ENCODE measurements at regions not wholly inside any gene's neighbourhood (a gene's known extent, or its start where the extent isn't known, plus 50 kb on each side); places are given as distances from the start of the nearest gene placed in this dataset.

DNA sequence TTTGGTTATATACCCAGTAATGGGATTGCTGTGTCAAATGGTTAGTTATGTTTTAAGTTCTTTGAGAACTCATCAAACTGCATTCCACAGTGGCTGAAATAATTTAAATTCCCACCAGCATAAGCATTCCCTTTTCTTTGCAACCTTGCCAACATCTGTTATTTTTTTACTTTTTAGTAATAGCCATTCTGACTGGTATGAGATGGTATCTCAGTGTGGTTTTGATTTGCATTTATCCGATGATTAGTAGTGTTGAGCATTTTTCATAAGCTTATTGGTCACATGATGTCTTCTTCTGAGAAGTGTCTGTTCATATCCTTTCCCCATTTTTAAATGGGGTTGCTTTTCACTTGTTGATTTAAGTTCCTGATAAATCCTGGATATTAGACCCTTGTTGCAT lies 435.7 kb upstream of the RIOK2 start:
- Mint-ChIP-seq H3K9me3 (ENCODE audit: low read depth) (peaks cover 6% of the 10 kb centered on the region), H3K4me1 (no peaks in the 10 kb centered on the region), H3K36me3 (ENCODE audit: low read depth) (no peaks in the 10 kb centered on the region), H3K4me3 (no peak overlapping the region), H3K27ac (no peak overlapping the region), H3K27me3 (no peaks in the 10 kb centered on the region)
- ATAC-seq = no peak
- ChIA-PET POLR2A (no interaction called here), CTCF (no interaction called here)
- intact Hi-C loops (cut with DNase I, micrococcal nuclease) = no loop called here
- DNase-seq = no peak

DNA sequence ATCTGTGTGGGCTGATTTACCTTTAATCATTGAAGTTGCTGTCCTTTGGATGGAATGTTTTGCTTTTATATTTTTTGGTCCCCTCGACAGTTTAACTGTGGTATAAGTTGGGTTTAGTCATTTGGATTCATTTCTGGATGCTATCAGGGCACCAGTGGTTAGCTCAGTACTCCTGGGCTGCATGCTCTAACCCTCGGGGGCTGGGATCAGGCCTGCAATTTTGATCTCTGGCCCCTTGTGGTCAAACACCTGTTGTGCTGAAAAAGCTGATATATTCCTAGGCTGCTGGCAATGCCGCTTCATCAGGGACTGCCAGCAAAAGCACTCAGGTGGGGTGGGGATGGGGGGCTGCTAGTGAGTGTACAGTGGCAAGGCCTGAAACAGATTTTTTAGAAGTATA lies 440.4 kb upstream of the RIOK2 start:
- Mint-ChIP-seq H3K27me3 (no peaks in the 10 kb centered on the region), H3K4me1 (no peaks in the 10 kb centered on the region), H3K4me3 (no peak overlapping the region), H3K27ac (no peak overlapping the region), H3K36me3 (ENCODE audit: low read depth) (no peaks in the 10 kb centered on the region), H3K9me3 (ENCODE audit: low read depth) (peaks cover 4% of the 10 kb centered on the region)
- intact Hi-C loops (cut with DNase I, micrococcal nuclease) = no loop called here
- ATAC-seq (no peak), DNase-seq (no peak)
- ChIA-PET CTCF (interaction anchor here (0.5 to 1.2 kb wide), 2 partner anchors 12 to 63 kb away, joined by 3 to 5 read pairs; no protein-coding TSS in a partner anchor), POLR2A (no interaction called here)

DNA sequence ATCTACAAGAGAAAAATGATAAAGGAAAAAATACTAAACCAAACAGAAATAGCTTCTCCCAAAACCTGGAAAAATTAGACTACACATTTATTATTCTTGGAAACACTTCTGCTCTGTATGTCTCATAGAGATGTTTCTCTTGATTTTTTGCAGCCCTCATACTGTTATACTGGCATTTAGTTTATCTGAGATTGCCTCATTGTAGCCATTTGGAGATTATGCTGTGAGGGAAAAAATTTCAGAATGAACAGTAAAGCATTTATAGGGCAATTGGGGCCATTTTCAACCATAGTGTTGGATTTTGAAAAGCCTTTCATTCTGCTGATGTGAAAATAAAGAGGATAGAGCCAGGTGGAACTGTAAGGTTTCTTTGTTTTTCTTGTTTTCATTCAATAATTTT lies 441.8 kb upstream of the RIOK2 start:
- H3K27ac Mint-ChIP-seq = no peak overlapping the region
- CTCF ChIA-PET = no interaction called here
- no peak for ATAC-seq
- POLR2A ChIA-PET = no interaction called here
- H3K4me1 Mint-ChIP-seq = no peaks in the 10 kb centered on the region
- DNase-seq = no peak
- no peak overlapping the region for H3K4me3 Mint-ChIP-seq
- no peaks in the 10 kb centered on the region for H3K36me3 Mint-ChIP-seq (ENCODE audit: low read depth)
- no peaks in the 10 kb centered on the region for H3K27me3 Mint-ChIP-seq
- intact Hi-C loops (cut with DNase I, micrococcal nuclease) = no loop called here
- H3K9me3 Mint-ChIP-seq (ENCODE audit: low read depth) = no peaks in the 10 kb centered on the region

DNA sequence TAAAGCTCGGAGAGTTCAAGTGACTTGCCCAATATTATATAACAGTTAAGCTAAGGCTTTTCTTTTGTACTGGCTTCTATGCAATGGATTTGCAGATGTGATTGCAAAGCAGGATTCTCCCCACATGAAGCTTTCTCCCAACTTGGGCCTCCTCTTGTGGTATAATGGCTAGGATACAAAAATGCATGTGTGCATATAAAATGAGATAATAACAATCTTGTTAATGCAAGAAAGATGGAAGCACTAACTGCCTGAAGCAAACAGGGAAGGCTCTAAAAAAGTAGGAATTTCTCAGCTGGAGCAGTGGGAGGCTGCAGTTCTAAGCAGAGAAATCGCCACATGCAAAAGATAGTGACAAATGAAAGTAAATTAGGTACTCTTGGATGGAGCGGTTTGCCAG lies 444.2 kb upstream of the RIOK2 start:
- intact Hi-C loops (cut with DNase I, micrococcal nuclease) = no loop called here
- ChIA-PET POLR2A (no interaction called here), CTCF (interaction anchor here (1.1 kb wide), 1 partner anchor 24 kb away, joined by 3 read pairs; no protein-coding TSS in a partner anchor)
- H3K9me3 Mint-ChIP-seq (ENCODE audit: low read depth) = no peaks in the 10 kb centered on the region
- no peak overlapping the region for H3K27ac Mint-ChIP-seq
- H3K36me3 Mint-ChIP-seq (ENCODE audit: low read depth) = no peaks in the 10 kb centered on the region
- H3K4me1 Mint-ChIP-seq = no peaks in the 10 kb centered on the region
- no peak overlapping the region for H3K4me3 Mint-ChIP-seq
- ATAC-seq = no peak
- no peak for DNase-seq
- H3K27me3 Mint-ChIP-seq = no peaks in the 10 kb centered on the region

DNA sequence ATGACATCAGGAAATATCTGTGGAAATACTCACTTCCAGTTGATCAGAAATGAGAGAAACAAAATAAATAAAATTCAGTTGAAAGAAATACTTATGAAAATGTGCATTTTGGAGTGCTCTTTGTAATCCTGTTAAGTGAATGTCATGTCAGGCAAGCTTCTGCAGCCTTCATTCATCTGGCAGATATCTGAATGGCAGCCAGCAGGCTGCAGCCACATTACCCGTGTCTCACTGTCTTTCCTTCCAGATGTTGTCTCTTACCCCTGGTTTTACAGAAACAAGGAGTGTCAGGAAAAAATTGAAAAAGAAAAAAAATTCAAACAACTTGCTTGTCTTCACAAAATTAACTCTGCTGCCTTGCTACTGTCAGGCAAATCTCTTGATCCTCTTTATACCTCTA lies 445.0 kb upstream of the RIOK2 start:
- CTCF ChIA-PET = no interaction called here
- Mint-ChIP-seq H3K36me3 (ENCODE audit: low read depth) (no peaks in the 10 kb centered on the region), H3K9me3 (ENCODE audit: low read depth) (no peaks in the 10 kb centered on the region), H3K4me3 (no peak overlapping the region), H3K27me3 (no peaks in the 10 kb centered on the region), H3K4me1 (no peaks in the 10 kb centered on the region), H3K27ac (no peak overlapping the region)
- POLR2A ChIA-PET = no interaction called here
- DNase-seq (no peak), ATAC-seq (no peak)
- intact Hi-C loops (cut with DNase I, micrococcal nuclease) = no loop called here

DNA sequence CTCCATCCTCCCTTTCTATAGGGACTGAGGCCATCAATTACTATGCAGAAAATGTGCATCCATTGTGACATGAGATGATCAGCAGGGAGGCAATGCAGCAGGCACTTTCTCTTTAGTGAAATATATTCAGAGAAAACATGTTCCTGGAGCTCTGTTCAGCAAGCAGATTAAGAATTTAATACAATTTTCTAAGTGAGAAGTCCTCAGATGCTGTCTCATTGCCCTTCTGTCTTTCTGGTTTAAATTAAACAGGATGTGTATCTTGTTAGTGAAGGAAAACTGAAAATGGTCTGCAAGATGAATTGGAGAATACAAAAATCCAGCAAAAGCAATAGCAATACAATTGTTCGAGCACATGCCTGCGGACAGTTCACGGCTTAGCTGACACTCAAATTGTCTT lies 445.8 kb upstream of the RIOK2 start:
- DNase-seq (no peak), ATAC-seq (no peak)
- Mint-ChIP-seq H3K4me1 (no peaks in the 10 kb centered on the region), H3K4me3 (no peak overlapping the region), H3K9me3 (ENCODE audit: low read depth) (no peaks in the 10 kb centered on the region), H3K36me3 (ENCODE audit: low read depth) (no peaks in the 10 kb centered on the region), H3K27me3 (no peaks in the 10 kb centered on the region), H3K27ac (no peak overlapping the region)
- ChIA-PET POLR2A (no interaction called here), CTCF (interaction anchor here (0.6 kb wide), 1 partner anchor 122 kb away, joined by 3 read pairs; no protein-coding TSS in a partner anchor)
- intact Hi-C loops (cut with DNase I, micrococcal nuclease) = no loop called here

DNA sequence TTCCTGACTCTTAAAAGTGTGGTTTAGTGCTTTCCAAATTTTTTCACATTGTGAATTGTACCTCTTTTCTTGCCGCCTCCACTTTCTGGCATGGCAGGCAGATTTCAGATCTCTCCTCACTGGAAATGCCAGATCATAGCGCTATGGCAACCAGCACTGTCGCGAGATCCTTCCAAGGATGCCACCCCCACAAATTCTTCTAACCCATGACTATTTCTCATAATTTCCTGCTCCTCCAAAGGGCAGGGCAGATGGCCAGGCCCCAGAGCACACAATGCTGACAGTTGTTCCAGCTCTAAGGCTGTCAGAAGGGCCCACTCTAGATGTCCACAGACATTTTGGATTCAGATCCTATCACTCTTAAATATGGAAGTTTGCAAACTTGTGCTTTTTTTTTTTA lies 446.2 kb upstream of the RIOK2 start:
- POLR2A ChIA-PET = no interaction called here
- no peak for DNase-seq
- Mint-ChIP-seq H3K4me3 (no peak overlapping the region), H3K9me3 (ENCODE audit: low read depth) (no peaks in the 10 kb centered on the region), H3K27me3 (no peaks in the 10 kb centered on the region), H3K27ac (no peak overlapping the region), H3K36me3 (ENCODE audit: low read depth) (no peaks in the 10 kb centered on the region), H3K4me1 (no peaks in the 10 kb centered on the region)
- intact Hi-C loops (cut with DNase I, micrococcal nuclease) = no loop called here
- CTCF ChIA-PET = interaction anchor here (0.6 kb wide), 1 partner anchor 123 kb away, joined by 3 read pairs; no protein-coding TSS in a partner anchor
- no peak for ATAC-seq

DNA sequence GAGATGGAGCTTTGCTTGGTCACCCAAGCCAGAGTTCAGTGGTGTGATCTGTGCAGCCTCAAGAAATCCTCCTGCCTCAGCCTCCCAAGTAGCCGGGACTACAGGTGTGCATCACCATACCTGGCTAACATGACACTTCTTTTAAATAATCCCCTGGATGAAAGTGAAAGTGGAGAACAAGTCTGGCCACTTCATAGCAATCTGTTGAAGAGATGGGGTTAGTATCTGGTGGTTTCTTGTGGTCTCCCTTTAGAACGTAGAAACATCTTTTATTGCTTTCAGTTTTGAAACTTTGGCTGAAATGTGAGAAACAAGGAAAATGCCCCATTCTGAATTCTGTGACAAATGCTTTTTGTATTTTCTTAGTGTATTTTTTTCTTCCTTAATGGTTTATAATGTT lies 452.5 kb upstream of the RIOK2 start:
- H3K27ac Mint-ChIP-seq = no peak overlapping the region
- no peak for DNase-seq
- no peak for ATAC-seq
- ChIA-PET CTCF (interaction anchor here (1.1 kb wide), 1 partner anchor 12 kb away, joined by 3 read pairs; no protein-coding TSS in a partner anchor), POLR2A (no interaction called here)
- intact Hi-C loops (cut with DNase I, micrococcal nuclease) = no loop called here
- no peaks in the 10 kb centered on the region for H3K4me1 Mint-ChIP-seq
- H3K36me3 Mint-ChIP-seq (ENCODE audit: low read depth) = no peaks in the 10 kb centered on the region
- no peak overlapping the region for H3K4me3 Mint-ChIP-seq
- no peaks in the 10 kb centered on the region for H3K27me3 Mint-ChIP-seq
- H3K9me3 Mint-ChIP-seq (ENCODE audit: low read depth) = no peaks in the 10 kb centered on the region

DNA sequence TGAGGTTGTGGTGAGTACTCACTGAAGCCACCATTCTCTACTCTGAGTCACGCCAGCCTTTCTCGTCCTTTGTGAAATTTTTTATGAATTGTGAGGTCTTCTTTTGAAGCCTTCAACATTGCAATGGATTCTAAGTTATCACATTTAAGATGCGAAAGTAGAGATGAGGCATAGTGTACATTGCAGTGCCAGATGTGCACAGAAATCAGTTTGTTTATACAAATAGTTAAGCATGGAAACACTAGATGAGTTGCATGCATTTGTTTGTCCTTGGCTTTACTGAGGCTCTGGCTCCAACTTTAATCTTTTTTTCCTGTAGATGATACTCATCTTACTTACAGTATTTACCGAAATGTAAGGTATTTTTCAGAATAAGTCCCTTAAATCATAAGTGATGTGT lies 453.7 kb upstream of the RIOK2 start:
- Mint-ChIP-seq H3K27me3 (no peaks in the 10 kb centered on the region), H3K27ac (no peak overlapping the region), H3K36me3 (ENCODE audit: low read depth) (no peaks in the 10 kb centered on the region), H3K9me3 (ENCODE audit: low read depth) (no peaks in the 10 kb centered on the region), H3K4me1 (no peaks in the 10 kb centered on the region), H3K4me3 (no peak overlapping the region)
- DNase-seq = no peak
- intact Hi-C loops (cut with DNase I, micrococcal nuclease) = no loop called here
- ChIA-PET CTCF (no interaction called here), POLR2A (no interaction called here)
- ATAC-seq = no peak

DNA sequence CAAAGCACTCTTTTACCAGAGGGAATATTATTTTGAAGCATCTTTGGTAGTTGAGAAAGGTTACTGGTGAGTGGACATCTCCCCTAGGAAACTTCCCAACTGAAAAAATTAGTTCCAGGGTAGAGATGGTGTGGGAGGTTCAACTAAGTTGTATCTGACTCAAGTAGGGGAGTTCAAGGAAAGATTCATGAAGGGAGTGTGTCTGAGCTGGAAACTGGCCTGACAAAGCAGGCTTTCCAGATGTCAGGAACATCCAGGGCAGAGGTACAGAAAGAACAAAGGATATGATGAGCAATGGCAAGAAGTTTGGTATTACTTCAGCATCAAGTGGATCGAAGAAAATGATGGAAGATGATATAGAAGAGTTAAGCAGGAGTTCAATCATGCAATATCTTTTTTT lies 458.0 kb upstream of the RIOK2 start:
- ChIA-PET CTCF (no interaction called here), POLR2A (no interaction called here)
- ATAC-seq (no peak), DNase-seq (no peak)
- intact Hi-C loops (cut with DNase I, micrococcal nuclease) = no loop called here
- H3K4me3 Mint-ChIP-seq = no peak overlapping the region
- H3K4me1 Mint-ChIP-seq = no peaks in the 10 kb centered on the region
- no peaks in the 10 kb centered on the region for H3K27me3 Mint-ChIP-seq
- no peaks in the 10 kb centered on the region for H3K9me3 Mint-ChIP-seq (ENCODE audit: low read depth)
- H3K27ac Mint-ChIP-seq = no peak overlapping the region
- H3K36me3 Mint-ChIP-seq (ENCODE audit: low read depth) = no peaks in the 10 kb centered on the region

DNA sequence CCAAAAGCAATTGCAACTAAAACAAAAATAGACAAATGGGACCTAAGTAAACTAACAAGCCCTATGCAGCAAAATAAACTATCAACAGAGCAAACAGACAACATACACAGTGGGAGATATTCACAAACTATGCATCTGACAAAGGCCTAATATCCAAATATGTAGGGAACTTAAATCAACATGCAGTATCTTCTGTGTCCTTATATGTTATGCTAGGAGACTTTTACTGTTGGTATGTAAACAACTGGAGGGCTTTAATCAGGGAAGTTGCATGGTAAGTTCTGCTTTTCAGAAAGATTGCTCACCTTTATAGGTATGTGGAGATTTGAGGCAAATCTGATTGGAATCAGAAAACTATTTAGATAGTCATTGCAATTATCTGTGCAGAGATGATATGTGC lies 461.2 kb upstream of the RIOK2 start:
- H3K36me3 Mint-ChIP-seq (ENCODE audit: low read depth) = no peaks in the 10 kb centered on the region
- ChIA-PET CTCF (no interaction called here), POLR2A (no interaction called here)
- ATAC-seq (no peak), DNase-seq (no peak)
- intact Hi-C loops (cut with DNase I, micrococcal nuclease) = no loop called here
- peaks cover 4% of the 10 kb centered on the region for H3K9me3 Mint-ChIP-seq (ENCODE audit: low read depth)
- no peaks in the 10 kb centered on the region for H3K4me1 Mint-ChIP-seq
- no peaks in the 10 kb centered on the region for H3K27me3 Mint-ChIP-seq
- H3K27ac Mint-ChIP-seq = no peak overlapping the region
- H3K4me3 Mint-ChIP-seq = no peak overlapping the region

DNA sequence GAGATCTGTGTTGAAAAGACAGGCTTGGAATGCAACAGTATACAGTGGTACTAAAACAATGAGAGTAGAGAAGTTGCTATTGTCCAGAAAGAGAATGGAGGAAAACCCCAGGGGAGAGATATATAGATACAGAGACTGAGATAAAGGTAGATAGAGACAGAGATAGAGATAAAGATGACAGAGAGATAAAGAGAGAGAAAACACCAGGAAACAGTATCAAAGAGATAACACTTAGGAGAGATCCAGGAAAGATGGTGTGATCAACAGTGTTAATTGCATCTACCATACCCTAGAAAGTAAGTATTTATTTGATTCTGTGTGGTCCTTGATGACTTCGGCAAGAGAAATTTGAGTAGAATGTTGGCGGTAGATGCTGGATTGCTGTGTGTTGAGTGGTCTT lies 461.8 kb upstream of the RIOK2 start:
- POLR2A ChIA-PET = no interaction called here
- H3K27me3 Mint-ChIP-seq = no peaks in the 10 kb centered on the region

DNA sequence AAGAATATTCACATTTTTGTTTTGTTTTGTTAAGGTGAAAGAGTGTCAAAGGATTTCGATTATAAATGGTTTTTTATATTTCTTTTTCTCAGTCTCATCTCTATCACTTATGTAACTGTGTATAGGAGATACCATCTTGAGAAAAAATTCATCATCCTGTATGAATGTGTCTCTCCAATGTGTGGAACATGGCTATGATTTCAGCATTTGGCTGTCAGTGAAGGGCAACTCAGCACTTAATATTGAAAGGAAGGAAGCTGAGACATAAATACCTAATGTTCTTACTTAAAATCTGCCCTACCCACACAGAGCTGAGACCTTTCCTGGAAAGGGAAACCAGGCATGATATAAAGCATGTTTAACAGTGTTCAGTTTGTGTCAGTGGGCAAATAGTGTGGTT lies 474.2 kb upstream of the RIOK2 start:
- DNase-seq = no peak
- intact Hi-C loops (cut with DNase I, micrococcal nuclease) = no loop called here
- ChIA-PET CTCF (no interaction called here), POLR2A (no interaction called here)
- Mint-ChIP-seq H3K4me1 (no peaks in the 10 kb centered on the region), H3K4me3 (no peak overlapping the region), H3K9me3 (ENCODE audit: low read depth) (no peaks in the 10 kb centered on the region), H3K36me3 (ENCODE audit: low read depth) (no peaks in the 10 kb centered on the region), H3K27me3 (no peaks in the 10 kb centered on the region), H3K27ac (no peak overlapping the region)
- no peak for ATAC-seq

More for the DNA sequence above, 461.8 kb upstream of the RIOK2 start:
- H3K9me3 Mint-ChIP-seq (ENCODE audit: low read depth) = peaks cover 4% of the 10 kb centered on the region
- H3K4me3 Mint-ChIP-seq = no peak overlapping the region
- DNase-seq (no peak), ATAC-seq (no peak)
- CTCF ChIA-PET = no interaction called here
- no peak overlapping the region for H3K27ac Mint-ChIP-seq
- intact Hi-C loops (cut with DNase I, micrococcal nuclease) = no loop called here
- no peaks in the 10 kb centered on the region for H3K4me1 Mint-ChIP-seq
- H3K36me3 Mint-ChIP-seq (ENCODE audit: low read depth) = no peaks in the 10 kb centered on the region
